Bronchial epithelial cell (primary cell): ENCODE measurements at regions not wholly inside any gene's neighbourhood (a gene's known extent, or its start where the extent isn't known, plus 50 kb on each side); places are given as distances from the start of the nearest gene placed in this dataset.
A peak's percentile ranks its signal among the peaks of the same experiment; 100 is the strongest.

Experiments
- DNase-seq: peaks from one replicate; pipeline ENCODE4 v3.0.0-alpha.2; 2010; ENCODE audit warnings: low read depth
- FAIRE-seq: peaks from 2 replicates; lab custom pipeline; 2011; peaks lifted over from hg19 to GRCh38; lab: Jason Lieb, UNC
- H3K27me3 ChIP-seq: 2 replicates; pipeline ENCODE4 v1.5.1; 2011; ENCODE audit warnings: low read length; ENCODE audit not compliant: control insufficient read depth, insufficient read depth
- H3K36me3 ChIP-seq: 2 replicates; pipeline ENCODE4 v1.5.1; 2011; ENCODE audit warnings: low read length; ENCODE audit not compliant: control insufficient read depth, insufficient read depth
- H3K4me3 ChIP-seq: 2 replicates; pipeline ENCODE4 v1.5.1; 2011; ENCODE audit warnings: mild to moderate bottlenecking, low read depth, low read length, control low read depth
- CTCF ChIP-seq: IDR thresholded peaks from 2 replicates; pipeline ENCODE4 v1.5.1; 2011; ENCODE audit warnings: mild to moderate bottlenecking, moderate library complexity, low read length, control low read depth, inconsistent platforms; ENCODE audit not compliant: insufficient read depth, severe bottlenecking

- no peak for TF ChIP-seq CTCF
- H3K27me3 ChIP-seq: no peaks in the 10 kb centered on the region
- H3K4me3 ChIP-seq: no peak overlapping the region
- FAIRE-seq (no peak), DNase-seq (peak; percentile 1)
- H3K36me3 ChIP-seq: no peaks in the 10 kb centered on the region
These were observed 310.7 kb upstream of the ZNF717 start for GRCh38 chr3:76096036-76096435.

GRCh38 chr3:76096836-76097588 lies 311.7 kb upstream of the ZNF717 start:
- H3K36me3 ChIP-seq: no peaks in the 10 kb centered on the region
- no peak for FAIRE-seq
- H3K4me3 ChIP-seq: no peak overlapping the region
- no peak for TF ChIP-seq CTCF
- no peaks in the 10 kb centered on the region for H3K27me3 ChIP-seq
- DNase-seq: no peak

GRCh38 chr3:76097589-76097969 lies 312.2 kb upstream of the ZNF717 start:
- TF ChIP-seq CTCF: no peak
- no peak for DNase-seq
- FAIRE-seq: no peak
- Histone ChIP-seq H3K4me3 (no peak overlapping the region), H3K36me3 (no peaks in the 10 kb centered on the region), H3K27me3 (no peaks in the 10 kb centered on the region)

- TF ChIP-seq CTCF: no peak
- no peaks in the 10 kb centered on the region for H3K27me3 ChIP-seq
- no peak overlapping the region for H3K4me3 ChIP-seq
- FAIRE-seq: no peak
- DNase-seq: no peak
- no peaks in the 10 kb centered on the region for H3K36me3 ChIP-seq
These were observed 314.6 kb upstream of the ZNF717 start for GRCh38 chr3:76099956-76100355.

GRCh38 chr3:76107935-76108570 lies 322.7 kb upstream of the ZNF717 start:
- no peak for FAIRE-seq
- H3K4me3 ChIP-seq: no peak overlapping the region

More at GRCh38 chr3:76107935-76108570, 322.7 kb upstream of the ZNF717 start:
- TF ChIP-seq CTCF: peak; percentile 49
- DNase-seq: peak; percentile 56
- Histone ChIP-seq H3K36me3 (no peaks in the 10 kb centered on the region), H3K27me3 (no peaks in the 10 kb centered on the region)
